Activated B cell treated with CpG ODN at 0.5 μM for 24 hours (primary cell): ENCODE measurements at regions not wholly inside any gene's neighbourhood (a gene's known extent, or its start where the extent isn't known, plus 50 kb on each side); places are given as distances from the start of the nearest gene placed in this dataset.

Experiments used
- ATAC-seq: fragments of 200-7000 bp; cut with Tn5 transposase; one replicate; pipeline ENCODE4 v1.10.0; 2021; ENCODE audit warnings: low read depth, mild to moderate bottlenecking, moderate library complexity
- CTCF ChIA-PET: fragments of 350-600 bp; sonication (Branson Sonifier 250); formaldehyde crosslinking; loops from one replicate; lab custom pipeline; 2021; ENCODE audit warnings: antibody characterized with exemption; lab: Charles Lee
- POLR2A ChIA-PET: fragments of 350-600 bp; sonication (Branson Sonifier 250); formaldehyde crosslinking; loops from one replicate; lab custom pipeline; 2021; ENCODE audit warnings: antibody characterized with exemption; lab: Charles Lee
- DNase-seq: peaks from one replicate; pipeline ENCODE4 v3.0.0; 2022
- H3K27ac Mint-ChIP-seq: one replicate; pipeline ENCODE4 v1.8.0; 2020; ENCODE audit warnings: mixed read lengths
- H3K27me3 Mint-ChIP-seq: one replicate; pipeline ENCODE4 v1.8.0; 2021; ENCODE audit warnings: mixed read lengths
- H3K36me3 Mint-ChIP-seq: one replicate; pipeline ENCODE4 v1.8.0; 2021; ENCODE audit warnings: low read depth, mixed read lengths
- H3K4me1 Mint-ChIP-seq: one replicate; pipeline ENCODE4 v1.8.0; 2021; ENCODE audit warnings: mixed read lengths
- H3K4me3 Mint-ChIP-seq: one replicate; pipeline ENCODE4 v1.8.0; 2020; ENCODE audit warnings: mild to moderate bottlenecking, mixed read lengths
- H3K9me3 Mint-ChIP-seq: one replicate; pipeline ENCODE4 v1.8.0; 2020; ENCODE audit warnings: mixed read lengths
- intact Hi-C: fragments of 100-400 bp; cut with micrococcal nuclease; formaldehyde crosslinking; loops from one replicate; pipeline ENCODE4 v1.15.1; 2024
- TF ChIP-seq, protein P1 (sequence below): fragments of 200-600 bp; IDR thresholded peaks from one replicate; pipeline ENCODE4 v1.8.0; 2022; ENCODE audit warnings: antibody characterized with exemption, mild to moderate bottlenecking

DNA sequence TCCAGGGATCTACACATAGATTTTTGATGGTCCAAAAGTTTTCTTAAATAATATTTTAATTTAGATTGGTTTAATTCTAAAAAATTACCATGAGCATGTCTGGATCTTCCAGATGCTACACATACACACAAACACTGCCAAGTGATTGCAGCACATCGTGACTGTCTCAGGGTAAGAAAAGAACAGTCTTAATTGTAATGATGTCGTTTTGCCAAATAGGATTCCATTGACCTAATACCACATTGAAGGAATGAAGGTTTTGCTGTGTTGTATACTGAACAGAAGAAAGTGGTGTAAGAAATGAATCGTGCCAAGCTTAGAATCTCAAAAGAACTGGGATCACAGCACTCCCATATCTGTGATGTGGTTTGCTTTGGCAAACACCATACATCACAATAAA lies 633.3 kb upstream of the CAMK1G start:
- CTCF ChIA-PET = no interaction called here
- intact Hi-C loops = no loop called here
- ATAC-seq = no peak
- POLR2A ChIA-PET = no interaction called here
- Mint-ChIP-seq H3K9me3 (no peaks in the 10 kb centered on the region), H3K27me3 (no peaks in the 10 kb centered on the region), H3K4me1 (no peaks in the 10 kb centered on the region), H3K4me3 (no peak overlapping the region), H3K27ac (no peak overlapping the region), H3K36me3 (no peaks in the 10 kb centered on the region)
- no peak for DNase-seq
- TF ChIP-seq, protein P1, sequence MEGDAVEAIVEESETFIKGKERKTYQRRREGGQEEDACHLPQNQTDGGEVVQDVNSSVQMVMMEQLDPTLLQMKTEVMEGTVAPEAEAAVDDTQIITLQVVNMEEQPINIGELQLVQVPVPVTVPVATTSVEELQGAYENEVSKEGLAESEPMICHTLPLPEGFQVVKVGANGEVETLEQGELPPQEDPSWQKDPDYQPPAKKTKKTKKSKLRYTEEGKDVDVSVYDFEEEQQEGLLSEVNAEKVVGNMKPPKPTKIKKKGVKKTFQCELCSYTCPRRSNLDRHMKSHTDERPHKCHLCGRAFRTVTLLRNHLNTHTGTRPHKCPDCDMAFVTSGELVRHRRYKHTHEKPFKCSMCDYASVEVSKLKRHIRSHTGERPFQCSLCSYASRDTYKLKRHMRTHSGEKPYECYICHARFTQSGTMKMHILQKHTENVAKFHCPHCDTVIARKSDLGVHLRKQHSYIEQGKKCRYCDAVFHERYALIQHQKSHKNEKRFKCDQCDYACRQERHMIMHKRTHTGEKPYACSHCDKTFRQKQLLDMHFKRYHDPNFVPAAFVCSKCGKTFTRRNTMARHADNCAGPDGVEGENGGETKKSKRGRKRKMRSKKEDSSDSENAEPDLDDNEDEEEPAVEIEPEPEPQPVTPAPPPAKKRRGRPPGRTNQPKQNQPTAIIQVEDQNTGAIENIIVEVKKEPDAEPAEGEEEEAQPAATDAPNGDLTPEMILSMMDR = no peak

DNA sequence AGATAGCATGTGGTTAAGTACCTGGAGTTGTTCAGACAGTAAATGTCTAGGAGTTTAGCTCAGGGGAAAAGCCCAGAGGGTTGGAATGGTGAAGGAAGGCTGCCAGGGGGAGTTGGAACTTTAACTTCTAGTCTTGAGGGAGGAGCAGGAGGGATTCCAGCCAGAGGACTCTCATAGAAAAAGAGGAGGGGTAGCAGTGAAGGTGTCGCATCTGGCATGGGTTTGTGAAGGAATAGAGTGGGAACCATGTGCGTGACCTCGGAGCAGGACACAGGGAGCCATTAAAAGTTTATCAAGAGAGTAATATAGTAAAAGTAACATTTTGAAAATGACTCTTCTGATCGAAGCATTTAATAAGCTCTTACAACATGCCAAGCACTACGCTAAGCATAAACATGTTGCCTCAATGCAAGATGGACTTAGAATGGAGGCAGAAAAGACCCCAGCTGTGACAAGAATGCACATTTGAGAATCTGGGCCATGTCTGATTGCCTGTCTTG lies 632.4 kb upstream of the CAMK1G start:
- ChIA-PET POLR2A (no interaction called here), CTCF (no interaction called here)
- Mint-ChIP-seq H3K4me1 (no peaks in the 10 kb centered on the region), H3K27ac (no peak overlapping the region), H3K4me3 (no peak overlapping the region), H3K9me3 (no peaks in the 10 kb centered on the region), H3K27me3 (no peaks in the 10 kb centered on the region), H3K36me3 (no peaks in the 10 kb centered on the region)
- DNase-seq = no peak
- no peak for ATAC-seq
- intact Hi-C loops = no loop called here
- TF ChIP-seq, protein P1 = no peak

DNA sequence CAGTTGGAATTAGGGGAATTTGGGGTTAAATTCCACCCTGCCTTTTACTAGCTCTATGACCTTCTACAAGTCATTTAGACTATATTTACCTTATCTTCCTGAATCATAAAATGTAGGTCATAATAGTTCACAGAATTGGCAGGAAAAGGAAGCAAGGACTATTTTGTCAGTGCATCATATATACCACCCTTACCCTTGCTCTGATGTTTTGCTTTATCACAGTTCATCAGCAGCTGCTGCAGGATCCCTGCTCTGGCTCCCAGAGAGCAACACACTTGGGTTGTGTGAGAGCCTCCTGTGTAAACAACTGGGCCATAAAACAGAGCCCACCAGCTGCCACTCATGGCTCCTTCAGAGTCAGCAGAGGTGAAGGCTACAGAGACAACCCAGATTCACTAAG lies 631.6 kb upstream of the CAMK1G start:
- Mint-ChIP-seq H3K4me1 (no peaks in the 10 kb centered on the region), H3K27me3 (no peaks in the 10 kb centered on the region), H3K27ac (no peak overlapping the region), H3K9me3 (peaks cover 5% of the 10 kb centered on the region), H3K4me3 (no peak overlapping the region), H3K36me3 (no peaks in the 10 kb centered on the region)
- TF ChIP-seq, protein P1 = no peak
- ATAC-seq = no peak
- POLR2A ChIA-PET = no interaction called here
- DNase-seq = no peak
- CTCF ChIA-PET = no interaction called here
- intact Hi-C loops = no loop called here

- DNase-seq (no peak), ATAC-seq (no peak)
- POLR2A ChIA-PET = no interaction called here
- CTCF ChIA-PET = no interaction called here
- H3K27me3 Mint-ChIP-seq = peaks cover 3% of the 10 kb centered on the region
- H3K9me3 Mint-ChIP-seq = peaks cover 16% of the 10 kb centered on the region
- TF ChIP-seq, protein P1 = no peak
- no peaks in the 10 kb centered on the region for H3K36me3 Mint-ChIP-seq
- intact Hi-C loops = no loop called here
- no peak overlapping the region for H3K27ac Mint-ChIP-seq
- H3K4me3 Mint-ChIP-seq = no peak overlapping the region
- H3K4me1 Mint-ChIP-seq = no peaks in the 10 kb centered on the region
Measured at GRCh38 chr1:208962867-208963266, 620.6 kb upstream of the CAMK1G start.

- ATAC-seq (no peak), DNase-seq (no peak)
- TF ChIP-seq, protein P1 = no peak
- Mint-ChIP-seq H3K27ac (no peak overlapping the region), H3K9me3 (peaks cover 6% of the 10 kb centered on the region), H3K36me3 (no peaks in the 10 kb centered on the region), H3K4me3 (no peak overlapping the region), H3K4me1 (no peaks in the 10 kb centered on the region), H3K27me3 (peaks cover 3% of the 10 kb centered on the region)
- ChIA-PET POLR2A (no interaction called here), CTCF (no interaction called here)
- intact Hi-C loops = no loop called here
Measured at GRCh38 chr1:208965351-208965750, 618.2 kb upstream of the CAMK1G start.
